GM21786 (cell line): ENCODE measurements at regions not wholly inside any gene's neighbourhood (a gene's known extent, or its start where the extent isn't known, plus 50 kb on each side); places are given as distances from the start of the nearest gene placed in this dataset.

Source experiments
- ATAC-seq: cut with Tn5 transposase; IDR thresholded peaks from one replicate; pipeline ENCODE4 v1.9.1; 2021; ENCODE audit not compliant: unreplicated experiment

- no peak for ATAC-seq
Observed at GRCh38 chr7:155913719-155914118, 101.5 kb upstream of the SHH start.

- ATAC-seq: no peak
Observed at GRCh38 chr7:155913291-155913690, 101.0 kb upstream of the SHH start.

GRCh38 chr7:155911471-155912105, 99.3 kb upstream of the SHH start:
- ATAC-seq: no peak

GRCh38 chr7:155908385-155908784, 96.1 kb upstream of the SHH start:
- no peak for ATAC-seq

- no peak for ATAC-seq
Observed at GRCh38 chr7:155907450-155908200, 95.4 kb upstream of the SHH start.

GRCh38 chr7:155901176-155901575, 88.9 kb upstream of the SHH start:
- no peak for ATAC-seq

- no peak for ATAC-seq
Observed at GRCh38 chr7:155899596-155899995, 87.3 kb upstream of the SHH start.

- no peak for ATAC-seq
Observed at GRCh38 chr7:155897758-155898386, 85.6 kb upstream of the SHH start.

- no peak for ATAC-seq
Observed at GRCh38 chr7:155896531-155897263, 84.4 kb upstream of the SHH start.

GRCh38 chr7:155893664-155894063, 81.4 kb upstream of the SHH start:
- ATAC-seq: no peak

- no peak for ATAC-seq
Observed at GRCh38 chr7:155893176-155893575, 80.9 kb upstream of the SHH start.

- no peak for ATAC-seq
Observed at GRCh38 chr7:155889636-155890511, 77.6 kb upstream of the SHH start.

GRCh38 chr7:155887174-155887525, 74.9 kb upstream of the SHH start:
- ATAC-seq: no peak

- no peak for ATAC-seq
Observed at GRCh38 chr7:155886391-155887173, 74.3 kb upstream of the SHH start.

GRCh38 chr7:155885167-155886155, 73.2 kb upstream of the SHH start:
- no peak for ATAC-seq

- ATAC-seq: no peak
Observed at GRCh38 chr7:155884225-155885166, 72.2 kb upstream of the SHH start.

- ATAC-seq: no peak
Observed at GRCh38 chr7:155883491-155884224, 71.4 kb upstream of the SHH start.
